HG03378 (cell line): ENCODE measurements at regions not wholly inside any gene's neighbourhood (a gene's known extent, or its start where the extent isn't known, plus 50 kb on each side); places are given as distances from the start of the nearest gene placed in this dataset.

Source experiments
- ATAC-seq: cut with Tn5 transposase; IDR thresholded peaks from one replicate; pipeline ENCODE4 v1.9.1; 2021; ENCODE audit warnings: mild to moderate bottlenecking, moderate library complexity; ENCODE audit not compliant: unreplicated experiment

GRCh38 chr5:174189654-174190541, 144.4 kb downstream of the NSG2 start:
- ATAC-seq: no peak

- no peak for ATAC-seq
These were observed 145.6 kb downstream of the NSG2 start for GRCh38 chr5:174191076-174191475.

DNA sequence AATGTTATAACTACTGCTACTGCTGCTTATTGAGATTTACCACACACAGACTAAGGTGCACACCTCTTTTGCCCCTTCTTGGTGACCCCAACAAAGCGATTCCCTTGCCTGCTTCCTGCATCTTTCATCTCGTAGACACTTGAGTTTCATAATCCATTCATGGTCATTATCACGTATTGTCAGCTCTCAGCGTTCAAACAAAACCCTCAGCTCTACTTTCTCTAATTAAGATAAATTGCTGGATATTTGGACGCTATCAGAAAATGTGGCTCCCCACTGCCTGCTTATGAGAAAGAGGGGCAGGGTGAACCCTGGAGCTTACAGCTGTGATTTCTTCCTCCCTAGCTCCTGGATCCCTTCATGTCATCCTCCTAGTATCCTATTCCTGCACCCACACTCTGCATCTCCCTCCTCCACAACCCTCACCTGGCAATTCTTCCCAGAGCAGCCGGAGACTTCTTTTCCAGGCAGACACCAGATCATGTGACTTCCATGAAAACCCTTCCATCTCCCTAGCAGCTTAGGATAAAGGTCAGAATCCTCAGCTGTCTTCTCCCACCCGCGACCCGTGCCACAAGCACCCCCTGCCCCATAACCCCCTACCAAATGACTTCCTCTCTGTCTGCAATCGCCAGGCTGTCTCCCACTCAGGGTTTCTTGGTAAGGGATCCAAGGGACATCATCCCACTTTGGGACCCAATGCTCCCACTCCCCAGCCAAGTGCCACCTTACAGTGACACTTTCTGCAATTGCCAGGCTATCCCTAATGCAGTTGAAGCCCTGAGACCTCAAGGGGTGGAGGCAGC, 146.5 kb downstream of the NSG2 start:
- ATAC-seq: no peak

- no peak for ATAC-seq
These were observed 147.4 kb downstream of the NSG2 start for GRCh38 chr5:174192901-174193300.

GRCh38 chr5:174195517-174195916, 150.0 kb downstream of the NSG2 start:
- no peak for ATAC-seq

GRCh38 chr5:174197929-174198328, 152.4 kb downstream of the NSG2 start:
- no peak for ATAC-seq

GRCh38 chr5:174198541-174198940, 153.0 kb downstream of the NSG2 start:
- ATAC-seq: no peak

DNA sequence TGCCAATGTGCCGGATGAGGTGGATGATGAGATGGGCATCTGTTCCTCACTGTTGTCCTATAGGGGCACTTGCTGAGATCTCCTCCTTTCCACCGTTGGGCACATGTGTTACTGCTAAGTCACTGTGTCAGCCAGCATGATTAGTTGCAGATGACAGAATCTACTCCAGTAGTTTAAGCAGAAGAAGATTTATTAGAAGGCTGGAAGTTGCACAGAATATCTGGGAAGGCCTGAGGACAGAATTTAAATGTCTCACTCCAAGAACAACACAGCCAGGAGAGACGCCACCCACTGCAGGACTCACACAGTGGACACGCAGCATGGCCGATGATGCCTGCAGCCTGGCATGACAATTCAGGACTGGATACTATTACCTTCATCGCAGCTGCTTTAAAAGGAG, 157.5 kb downstream of the NSG2 start:
- no peak for ATAC-seq

DNA sequence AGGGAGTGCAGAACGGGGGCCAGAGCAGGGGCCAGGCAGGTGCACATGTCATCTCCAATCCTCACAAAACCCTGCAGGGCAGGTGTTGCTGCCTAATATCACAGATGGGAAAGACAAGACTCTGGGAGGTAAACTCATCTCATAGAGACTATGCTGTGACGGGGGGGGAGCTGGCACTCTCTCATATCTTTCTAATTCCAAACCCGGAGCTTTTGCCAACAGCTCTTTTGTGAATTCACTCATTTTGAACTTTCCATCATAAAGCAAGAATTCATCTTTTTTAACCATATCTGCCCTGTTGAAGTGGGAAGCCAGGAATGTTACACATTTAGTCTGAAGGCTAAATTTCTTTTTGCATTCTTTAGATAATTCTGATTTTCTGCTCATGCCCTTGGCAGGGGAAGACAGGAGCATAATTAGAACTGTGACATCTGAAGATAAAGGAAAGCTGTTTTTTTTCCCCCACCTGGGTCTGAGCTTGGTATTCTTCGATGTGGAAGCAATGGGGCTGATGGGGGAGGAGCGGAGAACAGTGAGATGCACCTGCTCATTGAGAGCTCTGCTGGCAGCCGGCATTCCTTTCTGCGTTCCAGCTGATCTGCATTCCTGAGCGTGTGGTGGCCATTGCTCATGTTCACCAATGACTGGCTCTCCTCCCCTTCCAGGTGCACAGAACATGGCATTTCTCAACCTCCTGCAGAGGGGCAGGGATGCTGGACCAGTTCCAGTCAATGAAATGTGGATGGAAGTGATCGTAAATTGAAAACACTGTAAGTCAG, 159.2 kb downstream of the NSG2 start:
- no peak for ATAC-seq

- ATAC-seq: no peak
These were observed 160.4 kb downstream of the NSG2 start for GRCh38 chr5:174205939-174206338.

DNA sequence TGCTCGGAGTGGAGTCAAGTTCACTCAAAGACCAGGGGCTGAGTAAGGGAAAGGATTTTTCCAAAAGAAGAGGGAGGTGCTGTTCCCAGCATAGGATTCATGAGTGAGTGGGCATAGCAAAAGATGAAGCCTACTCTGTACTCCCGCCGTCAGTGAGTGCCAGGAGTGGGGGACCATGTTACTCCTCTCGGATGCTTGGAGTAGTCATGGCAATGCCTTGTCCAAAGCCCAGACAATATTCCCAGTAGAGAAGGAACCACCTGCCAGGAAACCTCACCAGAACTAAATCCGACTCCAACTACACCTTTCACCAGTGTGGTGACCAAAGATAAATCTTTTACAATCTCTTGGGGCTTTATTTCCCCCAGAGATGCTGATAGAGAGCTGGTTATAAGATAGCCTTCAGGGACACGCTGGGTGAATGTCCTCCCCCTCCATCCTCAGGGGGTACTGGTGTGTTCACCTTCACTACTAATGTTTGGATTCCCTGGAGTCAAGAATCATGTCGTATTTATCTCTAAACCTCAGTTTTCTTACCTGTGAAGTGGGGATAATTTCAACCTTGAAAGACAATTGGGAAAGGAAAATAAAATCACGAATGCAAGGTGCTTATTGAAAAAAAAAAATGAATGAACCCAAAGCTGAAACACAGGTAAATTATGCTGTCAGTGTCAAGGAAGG, 165.2 kb downstream of the NSG2 start:
- ATAC-seq: no peak

- no peak for ATAC-seq
These were observed 165.7 kb downstream of the NSG2 start for GRCh38 chr5:174211277-174211626.

DNA sequence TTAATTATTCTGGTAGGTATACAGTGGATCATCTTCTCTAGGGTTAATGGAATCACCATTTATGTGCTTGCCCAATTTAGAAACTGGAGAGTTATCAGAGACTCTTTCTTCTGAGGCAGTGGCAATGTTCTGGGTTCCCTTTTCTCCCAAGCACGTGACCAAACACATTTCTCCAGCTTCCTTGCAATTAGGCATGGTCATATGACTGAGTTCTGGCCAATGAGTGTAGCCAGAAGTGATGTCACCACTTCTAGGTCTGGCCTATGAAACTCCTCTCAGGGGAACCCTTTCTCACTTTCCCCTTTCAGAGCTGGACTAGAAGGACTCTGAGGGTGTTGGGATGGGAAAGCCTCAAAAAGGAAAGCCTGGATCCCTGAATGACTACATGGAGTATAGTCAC, 172.0 kb downstream of the NSG2 start:
- no peak for ATAC-seq

DNA sequence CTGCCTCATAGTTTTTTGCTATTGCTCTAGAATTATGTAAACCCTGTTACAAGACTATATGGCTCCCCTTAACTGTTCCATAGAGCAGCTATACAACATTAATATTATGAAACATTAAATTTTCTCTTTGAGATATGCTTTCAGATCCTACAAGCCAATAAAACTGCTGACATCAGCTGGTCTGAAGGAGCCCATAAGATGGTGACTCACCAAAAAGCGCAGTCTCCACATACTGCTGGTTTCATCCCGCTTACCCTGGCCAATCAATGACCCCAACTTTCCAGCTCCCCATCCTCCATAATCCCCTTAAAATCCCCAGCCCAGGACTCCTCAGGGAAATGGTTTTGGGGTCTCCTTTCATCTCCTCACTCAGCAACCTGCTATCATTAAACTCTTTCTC, 172.7 kb downstream of the NSG2 start:
- no peak for ATAC-seq

DNA sequence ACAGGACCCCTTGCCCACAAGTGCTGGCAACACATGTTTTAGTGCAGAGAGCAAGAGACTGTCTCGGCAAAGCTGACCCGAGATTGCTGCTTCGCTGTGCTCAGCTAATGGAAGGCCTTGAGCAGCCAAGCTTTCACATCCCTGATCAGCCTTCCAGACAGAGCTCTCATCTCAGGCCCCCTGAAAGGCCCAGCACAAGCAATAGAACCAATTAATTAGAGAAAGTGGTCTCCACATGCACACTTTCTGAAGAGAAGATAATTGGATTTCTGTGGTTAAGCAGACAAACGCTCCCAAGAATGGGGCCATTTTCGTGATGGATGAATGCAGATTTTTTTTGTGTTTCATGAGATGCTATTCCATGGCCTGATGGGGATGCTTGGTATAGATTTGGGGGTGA, 174.9 kb downstream of the NSG2 start:
- ATAC-seq: no peak

GRCh38 chr5:174221436-174221835, 175.9 kb downstream of the NSG2 start:
- ATAC-seq: no peak

DNA sequence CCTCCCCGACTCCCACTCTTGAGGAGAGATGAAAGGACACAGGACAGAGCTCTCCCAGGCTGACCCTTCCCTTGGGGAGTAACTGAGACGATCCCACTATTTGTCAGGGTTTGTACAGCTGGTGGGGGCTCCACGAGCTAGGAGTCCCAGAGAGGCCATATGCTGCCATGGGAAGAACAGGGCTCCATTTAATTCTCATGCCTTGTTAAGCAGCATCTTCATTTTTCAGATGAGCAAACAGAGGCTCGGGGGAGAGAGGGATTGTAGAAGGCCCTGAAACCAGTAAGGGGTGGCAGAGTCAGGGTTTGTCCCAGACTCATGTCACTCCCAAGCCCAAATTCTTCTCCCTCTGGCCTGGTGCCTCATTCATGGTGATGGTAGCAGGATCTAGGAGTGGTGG, 176.4 kb downstream of the NSG2 start:
- no peak for ATAC-seq

- no peak for ATAC-seq
These were observed 177.4 kb downstream of the NSG2 start for GRCh38 chr5:174222891-174223290.

- no peak for ATAC-seq
These were observed 177.8 kb downstream of the NSG2 start for GRCh38 chr5:174223355-174223754.

DNA sequence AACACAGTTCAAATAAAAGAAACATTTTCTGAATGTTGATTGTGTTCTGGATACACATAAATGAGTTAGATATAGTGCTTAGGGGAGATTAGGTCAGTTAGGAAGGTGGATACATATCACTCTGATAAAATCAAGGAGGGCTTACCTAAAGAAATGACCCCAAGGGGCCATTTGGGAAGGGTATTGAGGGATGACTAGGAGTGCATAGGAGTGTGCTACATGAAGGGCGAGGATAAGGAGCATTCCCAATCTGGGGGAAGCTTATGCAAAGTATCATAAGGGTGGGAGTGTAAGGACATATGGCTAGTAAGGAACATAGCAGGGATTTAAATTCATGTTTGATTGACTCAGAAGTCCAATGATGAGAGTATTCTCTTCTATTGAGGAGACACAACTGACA, 183.6 kb downstream of the NSG2 start:
- ATAC-seq: no peak
